CD14-positive monocyte (primary cell): ENCODE measurements at regions not wholly inside any gene's neighbourhood (a gene's known extent, or its start where the extent isn't known, plus 50 kb on each side); places are given as distances from the start of the nearest gene placed in this dataset.

Source experiments
- DNase-seq, 3 donors: peaks; one replicate each; pipeline ENCODE4 v3.0.0-alpha.2; 2011 to 2022
- H2AFZ ChIP-seq: 2 replicates; pipeline ENCODE4 v1.6.0; 2012; ENCODE audit warnings: mild to moderate bottlenecking, low read depth, low read length, inconsistent platforms; ENCODE audit not compliant: insufficient read depth, poor library complexity, severe bottlenecking
- H3K27ac ChIP-seq, 2 donors: 1 replicate in 1 of 2; 2 replicates in 1 of 2; pipeline ENCODE4 v1.5.1; 2012 to 2013; ENCODE audit warnings: low read length in 2 of 2, control low read depth in 1 of 2, inconsistent platforms in 1 of 2, low read depth in 1 of 2, mild to moderate bottlenecking in 1 of 2
- H3K27me3 ChIP-seq, 2 donors: one replicate each; pipeline versions ENCODE4 v1.6.0 to v1.6.1; 2011 to 2013; ENCODE audit warnings: low read length in 2 of 2; ENCODE audit not compliant: control insufficient read depth in 2 of 2, insufficient read depth in 2 of 2
- H3K36me3 ChIP-seq, 2 donors: replicated peaks in 1 of 2; 1 replicate in 1 of 2; 2 replicates in 1 of 2; pipeline versions ENCODE4 v1.5.1 to v1.6.1; 2012 to 2013; ENCODE audit warnings: low read length in 2 of 2, control low read depth in 1 of 2, inconsistent platforms in 1 of 2, mild to moderate bottlenecking in 1 of 2; ENCODE audit not compliant: insufficient read depth in 2 of 2, control insufficient read depth in 1 of 2
- H3K4me1 ChIP-seq, 2 donors: 1 replicate in 1 of 2; 2 replicates in 1 of 2; pipeline versions ENCODE4 v1.5.1 to v1.6.1; 2012 to 2013; ENCODE audit warnings: low read length in 2 of 2, control low read depth in 1 of 2, inconsistent platforms in 1 of 2, mild to moderate bottlenecking in 1 of 2, moderate library complexity in 1 of 2; ENCODE audit not compliant: insufficient read depth in 2 of 2, control insufficient read depth in 1 of 2
- H3K4me2 ChIP-seq: replicated peaks from 2 replicates; pipeline ENCODE3; 2012; ENCODE audit warnings: low read length, moderate library complexity, mild to moderate bottlenecking; ENCODE audit not compliant: poor library complexity, severe bottlenecking; ENCODE audit errors: extremely low read depth
- H3K4me3 ChIP-seq, 3 experiments: fragments of 200-600 bp in 1 of 3; sonication (generic) in 1 of 3; replicated peaks in 1 of 3; 1 replicate in 2 of 3; 2 replicates in 1 of 3; pipeline ENCODE4 v1.5.1; 2011 to 2013; ENCODE audit warnings: low read length in 3 of 3, mild to moderate bottlenecking in 3 of 3, control low read depth in 2 of 3, low read depth in 2 of 3, inconsistent platforms in 1 of 3, moderate library complexity in 1 of 3
- H3K79me2 ChIP-seq: 2 replicates; pipeline ENCODE4 v1.6.0; 2012; ENCODE audit warnings: mild to moderate bottlenecking, control low read depth, inconsistent platforms, low read length, moderate library complexity; ENCODE audit not compliant: insufficient read depth
- H3K9ac ChIP-seq: 2 replicates; pipeline ENCODE4 v1.6.0; 2017; ENCODE audit warnings: low read length, mild to moderate bottlenecking; ENCODE audit not compliant: insufficient read depth, poor library complexity, severe bottlenecking
- H3K9me3 ChIP-seq, 2 donors: replicated peaks in 1 of 2; 1 replicate in 1 of 2; 2 replicates in 1 of 2; pipeline versions ENCODE4 v1.5.1 to v1.6.1; 2012 to 2013; ENCODE audit warnings: low read length in 2 of 2, control low read depth in 1 of 2; ENCODE audit not compliant: control insufficient read depth in 1 of 2, insufficient read depth in 1 of 2
- H4K20me1 ChIP-seq: 2 replicates; pipeline ENCODE4 v1.6.0; 2012; ENCODE audit warnings: mild to moderate bottlenecking, low read length, control low read depth, moderate library complexity; ENCODE audit not compliant: insufficient read depth
- H3K27ac Mint-ChIP-seq, 7 donors: one replicate each; pipeline ENCODE4 v1.8.0; 2020; ENCODE audit warnings: mild to moderate bottlenecking in 7 of 7, mixed read lengths in 7 of 7, moderate library complexity in 6 of 7, inconsistent platforms in 2 of 7
- H3K27me3 Mint-ChIP-seq, 3 donors: one replicate each; pipeline ENCODE4 v1.8.0; 2021 to 2022; ENCODE audit warnings: low read depth in 3 of 3, mild to moderate bottlenecking in 3 of 3, mixed read lengths in 3 of 3, moderate library complexity in 3 of 3, inconsistent platforms in 1 of 3
- H3K36me3 Mint-ChIP-seq, 2 donors: one replicate each; pipeline ENCODE4 v1.8.0; 2020; ENCODE audit warnings: mixed read lengths in 2 of 2, inconsistent platforms in 1 of 2, mild to moderate bottlenecking in 1 of 2
- H3K4me1 Mint-ChIP-seq: one replicate; pipeline ENCODE4 v1.8.0; 2020; ENCODE audit warnings: mild to moderate bottlenecking, mixed read lengths
- H3K4me3 Mint-ChIP-seq, 2 donors: one replicate each; pipeline ENCODE4 v1.8.0; 2020; ENCODE audit warnings: mild to moderate bottlenecking in 2 of 2, mixed read lengths in 2 of 2, moderate library complexity in 1 of 2
- H3K9me3 Mint-ChIP-seq, 7 donors: one replicate each; pipeline ENCODE4 v1.8.0; 2020 to 2022; ENCODE audit warnings: mixed read lengths in 7 of 7, mild to moderate bottlenecking in 6 of 7, moderate library complexity in 6 of 7, inconsistent platforms in 2 of 7
- CTCF ChIP-seq: fragments of 200-600 bp; IDR thresholded peaks from one replicate; pipeline ENCODE4 v1.8.0; 2022; ENCODE audit warnings: antibody characterized with exemption, mild to moderate bottlenecking
- WGBS: methylation state at CpG from one replicate; pipeline ENCODE4 v1.1.5; 2013; ENCODE audit warnings: missing lambda C conversion rate; ENCODE audit not compliant: insufficient coverage; 5-methylcytosine and 5-hydroxymethylcytosine counted together
- intact Hi-C, 2 donors: fragments of 100-400 bp; cut with micrococcal nuclease; formaldehyde crosslinking; loops; one replicate each; pipeline versions ENCODE4 v1.15.0 to v1.15.1; 2023

GRCh38 chr11:82045748-82046457 is 687.8 kb downstream of the FAM181B start:
- Histone ChIP-seq H3K27me3 (no peaks in the 10 kb centered on the region), H3K79me2 (no peaks in the 10 kb centered on the region), H3K27ac (no peak overlapping the region), H3K4me2 (no peak overlapping the region), H3K4me3 (no peak overlapping the region), H3K9me3 (peaks cover 14 to 18% of the 10 kb centered on the region in 2 donors), H2AFZ (no peak overlapping the region), H4K20me1 (no peaks in the 10 kb centered on the region), H3K9ac (no peak overlapping the region), H3K36me3 (no peaks in the 10 kb centered on the region), H3K4me1 (no peaks in the 10 kb centered on the region)
- no peak for DNase-seq
- H3K27me3 Mint-ChIP-seq: no peaks in the 10 kb centered on the region
- H3K4me1 Mint-ChIP-seq: no peaks in the 10 kb centered on the region
- no peak overlapping the region for H3K4me3 Mint-ChIP-seq
- H3K27ac Mint-ChIP-seq: no peak overlapping the region
- intact Hi-C loops: no loop called here
- WGBS: 80% methylated on average over 1 of the region's 2 CpGs
- TF ChIP-seq CTCF: no peak
- no peaks in the 10 kb centered on the region for H3K36me3 Mint-ChIP-seq
- H3K9me3 Mint-ChIP-seq: peaks cover 2 to 11% (median 7%) of the 10 kb centered on the region in 7 donors

- Histone ChIP-seq H2AFZ (no peak overlapping the region), H3K36me3 (no peaks in the 10 kb centered on the region), H3K4me1 (no peaks in the 10 kb centered on the region), H3K4me3 (no peak overlapping the region), H4K20me1 (no peaks in the 10 kb centered on the region), H3K9ac (no peak overlapping the region), H3K27me3 (no peaks in the 10 kb centered on the region), H3K79me2 (no peaks in the 10 kb centered on the region), H3K9me3 (peaks cover 1 to 8% of the 10 kb centered on the region in 2 donors), H3K27ac (no peak overlapping the region), H3K4me2 (no peak overlapping the region)
- TF ChIP-seq CTCF: no peak
- DNase-seq: no peak
- no peak overlapping the region for H3K4me3 Mint-ChIP-seq
- peaks cover 0 to 9% (median 4%) of the 10 kb centered on the region in 7 donors for H3K9me3 Mint-ChIP-seq
- H3K27ac Mint-ChIP-seq: no peak overlapping the region
- H3K27me3 Mint-ChIP-seq: no peaks in the 10 kb centered on the region
- WGBS: no CpG with 5 or more reads among the region's 2 CpGs
- H3K4me1 Mint-ChIP-seq: no peaks in the 10 kb centered on the region
- intact Hi-C loops: no loop called here
- H3K36me3 Mint-ChIP-seq: no peaks in the 10 kb centered on the region
These were observed 690.3 kb downstream of the FAM181B start for GRCh38 chr11:82043316-82043715.
